ENCODE measurements at regions not wholly inside any gene's neighbourhood (a gene's known extent, or its start where the extent isn't known, plus 50 kb on each side); places are given as distances from the start of the nearest gene placed in this dataset.
A peak's percentile ranks its signal among the peaks of the same experiment; 100 is the strongest.
"Not testable (repeated sequence)": the region's sequence is repeated elsewhere in the genome, so short reads cannot be mapped to it uniquely, and the experiment has no call there.

GRCh38 chr11:71383461-71383860 is 64.7 kb downstream of the DHCR7 start:
- DNase-seq (ENCODE audit: low read depth) = no peak

- DNase-seq (ENCODE audit: low read depth) = peak; percentile 5
Observed at GRCh38 chr11:71381781-71382505, 66.2 kb downstream of the DHCR7 start.

GRCh38 chr11:71379701-71380100 is 68.5 kb downstream of the DHCR7 start:
- DNase-seq (ENCODE audit: low read depth) = no peak

- no peak for DNase-seq (ENCODE audit: low read depth)
Observed at GRCh38 chr11:71373791-71374454, 74.3 kb downstream of the DHCR7 start.

- DNase-seq (ENCODE audit: low read depth) = peak; percentile 17
Observed at GRCh38 chr11:71372693-71373657, 75.2 kb downstream of the DHCR7 start.

GRCh38 chr11:71371674-71372069 is 76.5 kb downstream of the DHCR7 start:
- no peak for DNase-seq (ENCODE audit: low read depth)

- no peak for DNase-seq (ENCODE audit: low read depth)
Observed at GRCh38 chr11:71370895-71371673, 77.1 kb downstream of the DHCR7 start.

GRCh38 chr11:71370020-71370747 is 78.0 kb downstream of the DHCR7 start:
- no peak for DNase-seq (ENCODE audit: low read depth)

GRCh38 chr11:71369411-71369810 is 78.8 kb downstream of the DHCR7 start:
- no peak for DNase-seq (ENCODE audit: low read depth)

GRCh38 chr11:71368966-71369365 is 79.2 kb downstream of the DHCR7 start:
- DNase-seq (ENCODE audit: low read depth) = no peak

- no peak for DNase-seq (ENCODE audit: low read depth)
Observed at GRCh38 chr11:71367756-71368155, 80.4 kb downstream of the DHCR7 start.

- not testable (repeated sequence) for DNase-seq (ENCODE audit: low read depth)
Observed at GRCh38 chr11:71367276-71367675, 80.9 kb downstream of the DHCR7 start.

GRCh38 chr11:71366076-71366475 is 82.1 kb downstream of the DHCR7 start:
- no peak for DNase-seq (ENCODE audit: low read depth)

- no peak for DNase-seq (ENCODE audit: low read depth)
Observed at GRCh38 chr11:71365626-71366025, 82.6 kb downstream of the DHCR7 start.

- no peak for DNase-seq (ENCODE audit: low read depth)
Observed at GRCh38 chr11:71364806-71365205, 83.4 kb downstream of the DHCR7 start.

GRCh38 chr11:71364176-71364671 is 84.0 kb downstream of the DHCR7 start:
- DNase-seq (ENCODE audit: low read depth) = no peak

- no peak for DNase-seq (ENCODE audit: low read depth)
Observed at GRCh38 chr11:71363721-71364120, 84.5 kb downstream of the DHCR7 start.

- no peak for DNase-seq (ENCODE audit: low read depth)
Observed at GRCh38 chr11:71358963-71359567, 89.1 kb downstream of the DHCR7 start.

- no peak for DNase-seq (ENCODE audit: low read depth)
Observed at GRCh38 chr11:71358122-71358728, 90.0 kb downstream of the DHCR7 start.

- no peak for DNase-seq (ENCODE audit: low read depth)
Observed at GRCh38 chr11:71357414-71357813, 90.8 kb downstream of the DHCR7 start.
